Mammary epithelial cell (primary cell): ENCODE measurements at regions not wholly inside any gene's neighbourhood (a gene's known extent, or its start where the extent isn't known, plus 50 kb on each side); places are given as distances from the start of the nearest gene placed in this dataset.

ENCODE experiments used
- CTCF ChIP-seq, 2 donors: IDR thresholded peaks in 1 of 2; conservative IDR thresholded peaks in 1 of 2; 2 replicates each; pipeline ENCODE4 v1.5.1; 2011 to 2012; ENCODE audit warnings: inconsistent platforms in 2 of 2, low read length in 2 of 2, mild to moderate bottlenecking in 2 of 2, control low read depth in 1 of 2, low read depth in 1 of 2; ENCODE audit not compliant: insufficient read depth in 1 of 2; ENCODE audit errors: extremely low read depth in 1 of 2
- EZH2 ChIP-seq: IDR thresholded peaks from 2 replicates; pipeline ENCODE4 v1.6.1; 2012; ENCODE audit warnings: low read length, inconsistent platforms, borderline replicate concordance

GRCh38 chr9:21708260-21708711, 94.2 kb upstream of the MTAP start:
- no peak for TF ChIP-seq CTCF (conservative IDR thresholded peaks at IDR 0.05 in 1 of 2, IDR thresholded peaks at IDR 0.05 in 1 of 2; ENCODE audit: extremely low read depth in 1 of 2, insufficient read depth in 1 of 2, low read depth in 1 of 2, low read length in 2 of 2)
- TF ChIP-seq EZH2, result no peak
